Activated CD4-positive, alpha-beta T cell treated with anti-CD3 and anti-CD28 coated beads, Interleukin-2, amount 50 U/mL, for 16 hours (primary cell): ENCODE measurements at regions not wholly inside any gene's neighbourhood (a gene's known extent, or its start where the extent isn't known, plus 50 kb on each side); places are given as distances from the start of the nearest gene placed in this dataset.
"Not testable (repeated sequence)": the region's sequence is repeated elsewhere in the genome, so short reads cannot be mapped to it uniquely, and the experiment has no call there.

Source experiments
- DNase-seq: peaks from one replicate; pipeline ENCODE4 v3.0.0-alpha.2; 2020

DNA sequence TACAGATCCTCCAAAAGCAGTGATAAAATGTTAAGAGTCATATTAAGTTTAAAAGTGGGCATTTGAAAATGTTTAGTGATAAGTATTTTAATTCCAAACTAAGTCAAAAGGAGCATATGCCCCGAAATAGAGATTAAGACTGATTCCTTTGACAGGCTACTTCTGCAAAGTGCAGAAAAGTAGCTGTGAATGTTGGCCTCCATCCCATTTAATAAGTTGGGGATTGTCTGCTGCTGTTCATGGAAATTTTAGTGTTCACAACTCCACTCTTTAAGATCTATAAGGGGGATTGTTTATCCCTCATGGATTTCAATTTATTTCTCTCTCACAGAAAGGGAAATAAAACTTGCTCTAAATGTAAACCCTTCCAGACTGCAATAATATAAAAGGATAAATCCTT lies 278.3 kb downstream of the KCTD12 start:
- no peak for DNase-seq

DNA sequence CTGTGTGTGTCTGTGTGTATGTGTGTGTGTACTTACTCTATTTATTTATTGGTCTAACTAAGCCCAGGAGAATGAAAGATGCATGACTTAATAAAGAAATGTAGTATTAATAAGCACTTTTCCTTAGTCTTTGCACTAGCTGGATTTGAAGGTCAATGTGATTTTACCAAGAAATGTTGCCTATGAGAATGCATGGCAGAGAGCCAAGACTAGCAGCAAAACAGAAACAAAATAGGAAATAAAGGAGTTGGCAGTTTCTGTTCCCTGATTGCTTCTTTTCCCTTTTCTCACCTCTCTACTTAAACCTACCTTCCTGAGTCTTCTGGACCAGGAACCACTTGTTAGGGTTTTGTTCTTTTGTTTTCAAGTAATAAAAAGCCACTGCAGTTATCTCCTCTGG lies 286.1 kb downstream of the KCTD12 start:
- DNase-seq, result no peak

DNA sequence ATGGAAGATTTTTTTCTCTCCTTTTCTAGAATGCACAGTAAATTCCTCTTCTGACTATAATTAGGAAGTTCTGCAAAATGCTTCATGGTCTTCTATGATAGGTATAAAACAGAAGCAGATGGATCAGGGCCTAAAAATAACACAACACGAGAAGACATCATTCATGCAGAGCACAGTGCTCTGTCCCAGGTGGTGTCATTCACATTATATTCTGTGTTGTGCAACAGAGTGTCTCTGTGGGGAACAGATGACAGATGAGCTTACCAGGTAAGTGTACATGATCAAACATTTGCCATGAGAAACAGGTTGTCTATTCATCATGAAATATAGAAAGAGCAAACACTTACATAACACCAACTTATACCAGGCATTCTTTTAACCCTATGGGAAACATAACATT lies 288.3 kb downstream of the KCTD12 start:
- no peak for DNase-seq

DNA sequence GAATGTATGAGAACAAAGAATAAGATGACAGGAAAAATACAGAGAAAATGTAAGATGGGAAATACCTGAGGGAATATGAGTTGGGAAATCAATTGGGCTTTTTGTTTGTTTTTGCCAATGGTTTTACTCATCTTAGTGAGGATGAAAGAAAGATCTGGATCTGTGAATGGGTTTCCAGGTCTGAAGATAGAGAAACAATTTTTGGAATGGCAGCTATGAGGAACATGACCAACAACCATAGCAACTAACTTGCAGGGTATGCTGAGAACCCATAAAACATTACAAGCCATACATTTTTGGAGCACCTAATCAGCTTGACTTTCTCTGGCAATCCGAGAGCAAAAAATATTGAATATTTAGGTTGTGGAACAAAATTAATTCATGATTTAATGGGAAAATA lies 290.0 kb downstream of the KCTD12 start:
- no peak for DNase-seq

DNA sequence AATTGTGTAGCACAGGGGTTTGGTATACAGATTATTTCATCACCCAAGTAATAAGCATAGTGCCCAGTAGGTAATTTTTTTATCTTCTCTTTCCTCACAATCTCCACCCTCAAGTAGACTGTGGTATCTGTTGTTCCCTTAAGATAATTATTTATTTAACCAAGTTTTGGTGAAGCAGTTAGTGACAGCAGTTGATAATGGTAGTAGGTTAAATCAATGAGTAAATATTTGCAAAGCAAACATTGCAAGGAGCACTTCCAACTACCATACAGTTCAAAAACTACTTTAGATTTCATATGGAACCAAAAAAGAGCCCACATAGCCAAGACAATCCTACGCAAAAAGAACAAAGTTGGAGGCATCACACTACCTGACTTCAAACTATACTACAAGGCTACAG lies 291.8 kb downstream of the KCTD12 start:
- DNase-seq, result no peak

DNA sequence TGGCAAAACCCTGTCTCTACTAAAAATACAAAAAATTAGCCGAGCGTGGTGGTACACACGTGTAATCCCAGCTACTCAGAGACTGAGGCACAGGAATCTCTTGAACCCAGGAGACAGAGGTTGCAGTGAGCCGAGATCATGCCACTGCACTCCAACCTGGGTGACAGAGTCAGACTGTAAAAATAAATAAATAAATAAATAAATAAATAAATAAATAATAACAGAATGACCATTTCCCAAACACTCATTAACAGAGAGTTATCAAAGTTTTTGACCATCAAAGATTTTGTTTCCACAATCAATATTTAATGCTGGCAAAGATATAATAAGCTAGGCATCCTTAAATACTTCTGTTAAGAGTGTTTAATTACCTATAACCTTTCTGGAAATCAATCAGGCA lies 299.4 kb downstream of the KCTD12 start:
- DNase-seq, result no peak

DNA sequence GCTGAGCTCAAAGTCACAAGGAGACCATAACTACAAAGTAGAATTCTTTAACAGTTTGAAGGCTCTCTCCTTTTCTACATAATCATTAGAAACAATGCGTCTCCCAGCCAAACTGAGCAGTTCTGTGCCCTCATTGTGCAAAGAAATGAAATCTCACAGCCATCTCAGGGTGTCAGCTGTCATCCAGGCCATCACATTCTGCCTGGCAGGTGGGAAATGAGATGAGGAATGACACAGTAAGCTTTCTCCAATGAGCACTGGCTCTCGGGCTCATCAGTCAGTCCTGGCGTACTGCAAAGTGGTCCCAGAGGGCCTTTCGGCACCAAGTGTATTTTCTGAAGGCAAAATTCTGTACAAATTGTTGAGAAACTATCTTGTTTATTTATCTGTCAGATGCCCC lies 306.5 kb downstream of the KCTD12 start:
- no peak for DNase-seq

DNA sequence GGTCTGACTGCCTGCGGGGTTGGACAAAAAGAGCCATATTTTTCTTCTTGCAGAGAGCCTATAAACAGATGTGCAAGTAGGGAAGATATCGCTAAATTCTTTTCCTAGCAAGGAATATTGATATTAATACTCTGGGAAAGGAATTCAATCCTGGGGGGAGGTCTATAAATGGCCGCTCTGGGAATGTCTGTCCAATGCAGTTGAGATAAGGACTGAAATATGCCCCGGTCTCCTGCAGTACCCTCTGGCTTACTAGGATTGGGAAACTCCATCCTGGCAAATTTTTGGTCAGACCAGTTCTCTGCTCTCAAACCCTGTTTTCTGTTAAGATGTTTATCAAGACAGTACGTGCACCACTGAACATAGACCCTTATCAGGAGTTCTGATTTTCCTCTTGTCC lies 310.6 kb downstream of the KCTD12 start:
- not testable (repeated sequence) for DNase-seq

DNA sequence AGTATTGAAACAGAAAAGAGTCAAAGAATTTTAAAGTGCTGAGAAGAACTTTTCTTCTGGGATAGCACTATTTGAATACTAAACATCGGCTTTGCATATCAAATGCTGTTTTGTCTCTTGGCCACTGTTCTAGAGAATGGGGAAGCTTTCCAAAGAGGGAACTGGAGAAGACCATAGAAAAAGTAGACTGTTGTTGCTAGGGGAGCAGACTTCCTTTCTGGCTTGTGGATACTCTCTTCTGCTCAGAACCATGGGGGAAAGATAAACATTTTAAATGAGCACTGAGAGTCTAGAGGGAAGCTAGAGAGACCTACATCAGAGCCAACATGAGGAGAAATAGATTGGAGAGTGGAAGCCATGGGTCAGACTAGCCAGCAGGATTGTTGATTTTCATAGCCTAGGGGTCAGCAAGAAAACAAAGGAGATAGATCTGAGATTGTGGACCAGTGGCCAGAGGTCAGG lies 315.7 kb downstream of the KCTD12 start:
- DNase-seq, result no peak

DNA sequence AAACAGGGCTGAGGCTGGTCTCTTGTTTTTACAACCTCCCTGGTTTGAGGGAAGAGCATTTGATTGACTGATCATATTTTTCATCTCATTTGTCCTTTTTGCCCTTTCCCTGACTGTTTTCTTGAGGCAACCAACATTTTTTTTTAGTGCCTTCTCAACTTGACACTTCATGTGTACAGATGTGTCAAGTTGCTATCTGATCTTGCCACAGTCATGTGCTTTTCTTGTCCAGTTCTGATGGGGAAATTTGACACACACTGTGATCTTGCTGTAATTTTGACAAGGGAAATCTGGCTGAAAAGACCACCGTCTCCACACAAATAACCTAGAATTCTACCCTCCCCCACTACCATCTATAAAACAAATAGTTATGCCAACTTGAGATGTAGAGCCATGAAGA lies 329.6 kb downstream of the KCTD12 start:
- DNase-seq, result no peak

DNA sequence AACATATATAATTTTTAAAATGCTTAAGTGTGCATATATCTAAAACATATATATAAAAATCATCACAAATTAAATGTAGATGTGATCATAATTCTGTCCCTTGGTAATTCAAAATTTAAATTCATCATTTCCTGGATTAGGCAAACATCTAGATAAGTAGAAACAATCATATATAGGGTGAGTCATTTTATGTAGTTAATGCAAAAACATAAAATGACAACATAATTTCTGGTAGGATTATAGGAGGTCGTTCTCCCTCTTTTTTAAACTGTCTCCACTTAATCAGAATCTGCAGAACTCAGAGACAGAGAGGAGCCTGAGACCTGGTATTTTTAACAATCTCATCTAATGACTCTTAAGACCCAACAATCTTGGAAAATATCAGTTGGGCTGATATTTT lies 333.4 kb downstream of the KCTD12 start:
- DNase-seq, result no peak

DNA sequence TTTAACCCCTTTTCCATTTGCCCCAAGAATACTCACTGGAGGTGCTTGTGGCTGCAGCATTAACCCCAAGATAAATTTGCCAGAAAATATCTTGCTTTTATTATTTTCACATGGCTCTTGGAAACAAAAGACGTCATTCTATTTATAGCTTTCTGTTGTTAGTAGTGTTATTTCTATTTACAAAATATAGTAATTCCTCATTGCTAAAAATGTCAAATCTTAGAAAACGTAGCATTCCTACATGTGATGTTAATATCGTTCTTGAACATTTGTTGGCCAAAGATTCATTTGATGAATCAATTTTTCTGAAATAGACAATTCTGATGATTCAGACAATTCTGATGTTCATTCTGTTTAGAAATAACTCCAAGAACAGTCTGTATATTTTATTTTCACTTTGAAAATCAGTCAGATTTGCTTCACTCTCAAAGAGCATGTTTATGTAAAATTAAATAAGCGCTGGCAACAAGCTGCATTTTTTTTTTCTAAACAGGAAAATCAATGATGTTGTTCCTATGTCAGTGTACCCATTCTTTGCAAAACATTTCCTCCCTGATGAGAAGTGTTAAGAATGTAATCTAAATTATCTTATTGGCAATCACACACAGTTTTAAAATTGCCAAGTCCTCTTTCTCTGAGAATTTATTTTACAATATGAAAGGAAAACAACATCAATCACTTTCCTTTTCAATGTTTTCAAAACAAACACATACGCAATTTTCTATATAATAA lies 334.0 kb downstream of the KCTD12 start:
- DNase-seq, result no peak

DNA sequence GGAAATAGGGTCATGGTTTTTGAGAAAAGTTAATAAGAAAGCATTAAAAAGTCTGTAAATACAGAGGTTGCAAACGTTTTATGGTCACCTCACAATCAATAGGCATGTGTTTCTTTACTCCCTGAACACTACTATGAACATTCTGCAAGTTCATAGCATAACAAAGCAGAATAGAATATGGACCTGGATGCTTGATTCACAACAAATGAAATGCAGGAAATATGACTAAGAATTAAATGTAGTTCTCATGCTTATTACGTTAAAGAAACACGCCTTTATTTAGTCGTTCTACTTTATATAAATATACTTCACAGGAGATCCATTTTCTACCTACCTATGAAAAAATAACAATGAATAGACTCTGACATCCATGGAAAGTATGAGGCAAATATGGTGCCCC lies 344.0 kb downstream of the KCTD12 start:
- no peak for DNase-seq

DNA sequence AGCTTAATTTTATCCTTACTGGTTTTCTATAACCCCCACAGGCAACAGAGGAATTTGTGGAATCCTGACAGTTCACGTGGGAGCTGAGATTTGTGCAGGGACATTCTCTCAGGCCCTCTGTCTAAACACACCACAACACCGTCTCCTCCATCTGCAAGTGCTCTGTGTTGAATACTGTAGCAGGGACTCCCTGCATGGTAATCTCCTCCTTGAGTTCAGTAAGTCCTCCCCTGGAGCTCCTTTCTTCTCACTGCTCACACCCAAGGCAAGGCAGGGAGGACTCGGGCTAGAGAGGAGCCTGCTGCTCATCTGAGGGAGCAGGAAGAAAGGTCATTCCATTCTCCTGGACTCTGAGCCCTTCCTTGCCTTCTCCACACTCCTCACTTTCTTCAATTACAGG lies 348.2 kb downstream of the KCTD12 start:
- no peak for DNase-seq

DNA sequence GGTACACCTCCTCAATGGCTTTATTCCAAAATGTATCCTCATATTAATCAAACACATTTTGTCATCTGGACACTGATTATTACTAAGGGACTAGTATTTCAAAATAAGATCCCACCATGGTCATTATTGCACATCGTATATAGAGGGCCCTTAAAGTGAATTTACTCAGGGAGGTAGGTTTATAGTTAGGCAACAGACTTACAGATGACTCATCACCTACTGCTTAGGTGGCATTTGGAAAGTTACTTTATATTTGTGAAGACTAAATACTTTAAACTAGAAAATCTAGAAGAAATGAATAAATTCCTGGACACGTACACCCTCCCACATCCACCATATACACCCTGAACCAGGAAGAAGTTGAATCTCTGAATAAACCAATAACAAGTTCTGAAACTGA lies 353.0 kb downstream of the KCTD12 start:
- DNase-seq, result no peak

DNA sequence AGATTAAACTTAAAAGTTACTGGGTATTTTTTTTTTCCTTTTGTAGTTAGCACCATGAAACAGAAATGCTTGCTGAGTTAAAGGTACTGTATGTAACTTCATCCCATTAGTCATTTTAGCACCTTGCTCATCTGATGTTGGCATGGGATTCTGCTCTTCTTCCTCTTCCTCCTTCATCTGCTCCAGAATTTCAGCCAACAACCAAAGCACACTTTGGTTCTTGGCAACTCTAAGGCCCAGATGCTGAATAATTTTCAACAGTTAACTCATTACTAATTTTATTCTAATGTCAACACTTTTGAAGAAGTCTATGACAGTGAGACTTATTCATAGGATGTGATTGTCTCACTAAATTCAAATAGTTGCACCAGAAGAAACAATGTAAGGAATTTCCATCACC lies 359.2 kb downstream of the KCTD12 start:
- no peak for DNase-seq

DNA sequence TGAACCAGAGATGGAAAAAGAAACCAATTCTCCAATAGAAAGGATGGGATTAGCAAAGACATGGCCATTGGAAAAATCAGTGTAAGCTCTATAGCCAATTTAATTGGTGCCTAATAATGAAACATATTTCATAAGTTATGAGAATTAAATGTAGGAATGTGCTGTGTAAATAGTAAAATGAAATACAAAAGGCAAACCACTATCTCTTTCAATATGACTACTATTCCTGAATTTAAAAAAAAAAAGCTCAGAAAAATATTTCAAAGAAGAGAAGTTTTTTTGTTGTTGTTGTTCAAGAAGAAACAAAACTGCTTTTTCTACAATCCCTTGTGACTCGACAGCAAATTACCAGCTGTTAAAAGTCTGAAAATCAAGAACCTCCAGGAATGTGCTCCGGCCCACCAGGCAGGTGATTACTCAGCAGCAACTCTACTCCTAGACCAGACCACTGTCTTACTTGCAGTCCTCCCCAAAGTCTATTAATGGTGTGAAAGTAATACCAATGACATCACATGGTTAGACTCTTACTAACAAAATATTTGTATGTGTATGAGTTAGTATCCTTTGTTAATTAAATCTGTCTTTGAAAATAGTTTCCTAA lies 362.4 kb downstream of the KCTD12 start:
- DNase-seq, result no peak

DNA sequence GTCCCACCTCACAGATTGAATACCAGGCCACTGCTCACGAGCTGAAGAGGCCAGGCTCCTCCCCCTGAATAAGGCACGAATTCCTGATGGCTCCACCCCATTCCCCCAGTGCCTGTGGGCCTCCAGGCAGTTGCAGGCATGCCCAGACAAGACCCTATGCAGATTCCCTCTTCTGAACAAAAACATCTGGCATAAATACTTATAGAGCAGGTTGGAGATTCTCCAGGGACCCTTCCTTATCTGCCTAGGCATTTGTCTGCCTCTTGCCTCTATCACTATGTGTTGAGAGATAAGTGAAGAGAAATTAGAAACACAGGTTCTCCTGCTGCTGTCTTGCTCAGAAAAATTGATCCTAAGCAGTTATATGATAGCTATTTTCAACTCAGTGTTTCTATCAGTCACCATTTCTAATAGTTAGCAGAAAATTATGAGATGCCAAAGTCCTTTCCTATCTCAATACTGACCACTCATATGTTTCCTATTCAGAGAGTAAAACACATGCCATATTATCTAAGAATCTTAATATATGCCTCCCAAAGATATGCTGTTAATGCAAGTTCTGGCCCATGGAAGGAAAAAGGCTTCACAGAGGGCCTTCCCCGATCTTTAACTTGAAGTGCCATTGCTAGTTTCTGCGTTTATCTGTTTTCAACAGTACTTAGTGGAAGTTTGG lies 364.0 kb downstream of the KCTD12 start:
- no peak for DNase-seq

DNA sequence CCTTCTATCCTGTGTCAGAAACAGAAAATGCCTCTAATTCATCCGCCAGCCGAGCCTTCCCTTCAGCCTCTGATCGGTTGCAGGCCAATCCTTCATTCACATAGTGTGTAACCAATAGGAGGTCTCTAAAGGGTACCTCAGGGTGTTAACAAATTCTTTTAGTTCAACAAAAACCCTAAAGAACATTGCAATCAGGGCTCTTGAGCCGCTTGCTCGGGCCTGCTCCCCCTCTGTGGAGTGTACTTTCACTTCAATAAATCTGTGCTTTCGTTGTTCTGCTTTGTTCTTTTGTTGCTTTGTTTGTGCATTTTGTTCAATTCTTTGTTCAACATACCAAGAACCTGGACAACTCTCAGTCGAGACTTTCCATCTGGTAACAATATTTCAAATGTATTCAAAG lies 366.5 kb downstream of the KCTD12 start:
- no peak for DNase-seq

DNA sequence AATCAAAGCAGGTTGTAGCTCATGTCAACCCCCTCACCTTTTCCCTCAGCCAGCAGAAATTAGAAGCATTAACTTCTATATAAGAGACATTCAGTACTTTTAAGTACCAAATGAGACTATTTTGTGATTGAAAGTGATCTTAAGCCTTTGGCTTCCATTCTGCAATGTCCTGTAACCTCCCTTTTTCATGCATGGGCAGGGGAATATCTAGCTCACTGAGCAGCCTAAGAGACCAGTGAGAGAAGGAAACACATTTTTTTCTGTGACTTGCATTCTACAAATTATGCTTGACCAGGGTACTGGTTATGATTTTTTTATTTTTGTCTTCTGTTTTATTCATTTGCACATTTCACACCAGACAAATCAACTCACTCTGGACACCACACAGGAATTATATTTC lies 369.6 kb downstream of the KCTD12 start:
- DNase-seq, result no peak

DNA sequence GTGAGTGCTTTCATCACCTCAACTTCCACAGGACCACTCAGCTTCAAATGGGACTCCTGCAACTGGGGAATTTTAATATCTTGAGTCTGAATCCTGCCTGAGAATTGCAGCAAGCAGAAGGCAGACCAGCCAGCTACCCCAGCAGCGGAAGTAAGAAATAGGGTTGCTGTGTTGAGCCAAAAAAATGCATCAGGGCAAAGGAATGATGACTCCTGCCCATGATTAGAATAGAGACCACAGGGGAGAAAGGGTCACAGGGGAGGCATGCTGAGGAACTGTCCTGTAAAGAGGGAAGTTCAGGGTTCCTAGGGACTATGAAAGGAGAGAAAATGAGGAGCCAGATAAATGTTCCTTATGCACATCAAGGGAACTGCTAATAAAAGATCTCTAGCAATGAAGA lies 370.2 kb downstream of the KCTD12 start:
- DNase-seq, result no peak

DNA sequence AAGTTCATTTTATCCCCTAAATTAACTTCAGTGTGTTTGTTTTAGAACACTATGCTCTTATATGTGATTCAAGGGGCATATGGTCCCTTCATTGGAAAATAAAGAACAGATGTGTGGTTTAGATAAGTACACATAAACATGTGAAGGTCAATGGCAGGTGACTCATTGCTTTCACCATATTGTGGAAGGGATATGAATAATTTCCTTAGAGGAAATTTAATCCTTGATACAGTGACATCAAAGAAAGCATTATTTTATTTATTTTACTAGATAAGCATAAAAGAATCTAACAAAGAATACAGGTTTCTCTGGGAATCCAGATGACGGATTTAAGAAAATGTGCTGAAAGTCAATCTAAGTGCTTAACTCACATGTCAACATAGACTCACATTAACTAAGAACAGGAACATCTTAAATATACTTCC lies 373.5 kb downstream of the KCTD12 start:
- no peak for DNase-seq

DNA sequence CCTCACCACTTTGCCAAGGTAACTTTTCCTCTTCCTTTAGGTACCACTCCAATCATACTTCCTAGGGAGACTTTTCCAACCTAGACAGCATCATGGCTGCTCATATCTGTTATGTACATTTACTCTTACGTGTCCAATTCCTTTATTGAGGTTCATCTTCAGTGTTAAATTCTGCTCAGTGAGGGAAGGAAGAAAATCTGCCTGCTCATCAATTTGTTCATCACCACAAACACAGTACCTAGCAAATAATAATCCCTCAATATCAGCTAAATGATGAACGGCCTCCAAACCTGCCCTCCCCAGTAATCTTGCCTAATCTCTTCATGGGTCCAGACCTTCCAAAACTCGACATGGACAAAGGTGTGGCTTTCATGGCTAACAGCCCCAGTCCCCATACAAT lies 380.8 kb downstream of the KCTD12 start:
- DNase-seq, result no peak

DNA sequence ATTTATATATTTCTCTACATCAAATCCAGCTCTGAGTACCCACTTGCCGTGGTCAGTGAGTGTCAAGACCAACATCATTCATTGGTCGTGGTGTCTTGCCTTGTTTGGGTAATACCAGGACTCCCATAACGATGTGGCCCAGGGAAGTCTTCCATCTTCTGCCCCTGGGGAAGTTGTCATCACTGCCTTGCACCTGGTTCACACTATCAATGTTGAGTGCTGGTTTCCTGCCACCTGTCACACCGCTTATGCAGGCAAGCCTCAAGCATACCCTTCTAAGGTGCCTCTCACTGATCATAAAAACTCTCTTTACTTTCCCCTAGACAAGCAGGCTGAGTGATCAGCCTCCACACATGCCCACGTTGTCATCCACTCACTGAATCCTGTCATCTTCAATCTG lies 382.4 kb downstream of the KCTD12 start:
- no peak for DNase-seq

DNA sequence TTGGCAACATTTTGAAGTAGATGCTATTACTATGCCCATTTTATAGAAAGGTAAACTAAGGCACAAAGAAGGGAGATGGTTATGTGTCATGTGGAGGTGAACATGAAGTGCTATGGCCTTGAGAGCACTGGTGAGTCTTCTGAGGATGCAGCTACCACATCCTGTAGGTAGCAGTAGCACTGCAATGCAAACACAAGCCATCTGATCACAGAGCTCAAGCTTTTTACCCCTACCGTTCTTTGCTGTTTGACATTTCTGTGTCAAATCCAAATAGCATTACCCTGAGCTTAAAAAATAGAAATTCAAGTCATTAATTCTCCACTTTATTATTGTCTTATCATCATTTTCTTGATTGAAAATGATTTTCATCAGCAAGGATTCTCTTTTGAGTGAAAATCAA lies 382.9 kb downstream of the KCTD12 start:
- no peak for DNase-seq
